ENCODE measurements at regions not wholly inside any gene's neighbourhood (a gene's known extent, or its start where the extent isn't known, plus 50 kb on each side); places are given as distances from the start of the nearest gene placed in this dataset.

GRCh38 chr5:33379757-33380156 is 61.0 kb upstream of the TARS1 start:
- Histone ChIP-seq H3K9ac (ENCODE audit: low read depth in 2 of 2, low read length in 2 of 2) (no peak overlapping the region), H3K27ac (no peak overlapping the region), H3K9me3 (no peaks in the 10 kb centered on the region), H3K4me3 (no peak overlapping the region), H3K27me3 (no peaks in the 10 kb centered on the region), H3K4me1 (no peaks in the 10 kb centered on the region), H3K36me3 (no peaks in the 10 kb centered on the region)
- DNase-seq, result no peak
- intact Hi-C loops (cut with DNase I), result no loop called here
- TF ChIP-seq CTCF (IDR thresholded peaks at IDR 0.05), result no peak

- H3K27me3 ChIP-seq, result no peaks in the 10 kb centered on the region
- H3K27ac ChIP-seq, result no peak overlapping the region
- intact Hi-C loops (cut with DNase I), result no loop called here
- no peaks in the 10 kb centered on the region for H3K9me3 ChIP-seq
- no peaks in the 10 kb centered on the region for H3K36me3 ChIP-seq
- no peaks in the 10 kb centered on the region for H3K4me1 ChIP-seq
- H3K4me3 ChIP-seq, result no peak overlapping the region
- H3K9ac ChIP-seq (ENCODE audit: low read depth in 2 of 2, low read length in 2 of 2), result no peak overlapping the region
- no peak for TF ChIP-seq CTCF (IDR thresholded peaks at IDR 0.05)
- no peak for DNase-seq
Observed at GRCh38 chr5:33381243-33381642, 59.5 kb upstream of the TARS1 start.

Measured in colonic mucosa (tissue), 4 donors.